GM12865 (cell line): ENCODE measurements at regions not wholly inside any gene's neighbourhood (a gene's known extent, or its start where the extent isn't known, plus 50 kb on each side); places are given as distances from the start of the nearest gene placed in this dataset.

Experiments used
- DNase-seq: peaks from one replicate; pipeline ENCODE4 v3.0.0; 2010; ENCODE audit warnings: low read depth
- H3K4me3 ChIP-seq: 2 replicates; pipeline ENCODE4 v1.5.1; 2011; ENCODE audit warnings: mild to moderate bottlenecking, low read depth, low read length, control low read depth
- CTCF ChIP-seq: IDR thresholded peaks from 2 replicates; pipeline ENCODE4 v1.5.1; 2011; ENCODE audit warnings: low read length, control low read depth, low read depth, inconsistent platforms; ENCODE audit not compliant: insufficient read depth; ENCODE audit errors: missing control alignments

- no peak for DNase-seq
- no peak overlapping the region for H3K4me3 ChIP-seq
- TF ChIP-seq CTCF: no peak
Measured at GRCh38 chr4:30943356-30943755, 223.2 kb downstream of the PCDH7 start.

- no peak overlapping the region for H3K4me3 ChIP-seq
- no peak for DNase-seq
- TF ChIP-seq CTCF: no peak
Measured at GRCh38 chr4:30945586-30945985, 225.4 kb downstream of the PCDH7 start.

DNA sequence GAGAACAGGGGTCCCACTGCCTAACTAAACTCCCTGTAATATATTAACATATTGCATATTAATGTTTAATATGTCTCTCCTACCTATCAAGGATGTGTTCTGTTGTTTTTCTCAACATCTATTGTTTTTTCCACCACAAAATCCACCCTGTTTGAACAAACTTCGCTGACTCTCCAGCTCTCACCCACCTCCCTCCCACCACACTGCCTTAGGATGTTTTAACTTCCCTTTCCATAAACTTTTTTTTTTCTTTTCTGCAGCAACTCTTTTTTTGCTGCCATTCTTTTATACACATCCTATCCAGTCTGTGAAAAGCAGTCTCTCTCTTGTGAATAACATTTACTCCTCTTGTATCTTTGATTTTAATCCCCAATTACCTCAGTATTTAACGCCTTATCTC is 226.1 kb downstream of the PCDH7 start:
- no peak for TF ChIP-seq CTCF
- no peak for DNase-seq
- no peak overlapping the region for H3K4me3 ChIP-seq

DNA sequence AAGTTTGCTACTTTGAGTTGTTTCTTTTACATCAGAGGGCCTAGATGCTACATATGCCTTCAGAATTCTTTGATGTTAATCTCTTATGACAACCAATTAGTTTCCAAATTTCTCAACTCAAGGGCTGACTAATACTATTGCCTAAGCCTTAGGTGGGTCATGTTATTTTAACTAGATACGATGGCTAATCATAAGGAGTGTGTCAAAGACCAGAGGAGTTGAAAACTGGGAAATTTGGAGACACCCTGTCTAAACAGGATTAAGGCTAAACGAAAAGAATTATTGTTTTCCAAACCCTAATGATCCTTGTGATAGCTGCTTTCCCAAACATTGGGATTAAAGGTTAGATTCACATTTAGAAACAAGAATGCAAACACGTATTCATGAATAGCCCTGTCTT is 228.5 kb downstream of the PCDH7 start:
- no peak overlapping the region for H3K4me3 ChIP-seq
- DNase-seq: no peak
- no peak for TF ChIP-seq CTCF

DNA sequence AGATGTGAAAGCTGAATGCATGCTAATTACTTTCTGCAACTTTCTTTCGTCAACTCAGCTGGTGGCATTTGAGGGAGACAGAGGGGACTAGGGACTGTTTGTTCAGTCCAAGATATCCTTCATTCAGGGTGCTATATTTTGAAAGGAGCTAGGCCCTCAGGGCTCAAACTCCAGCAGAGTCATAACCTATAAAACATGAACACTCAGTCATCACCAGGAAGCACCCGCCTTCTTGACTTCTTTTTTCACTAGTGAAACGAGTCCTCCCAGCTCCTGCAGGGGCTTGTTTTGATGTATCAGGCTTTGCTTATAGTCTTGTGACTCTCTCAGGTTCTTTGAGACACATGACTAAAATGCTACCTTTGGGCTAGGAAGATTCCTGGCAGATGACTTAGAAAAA is 230.6 kb downstream of the PCDH7 start:
- TF ChIP-seq CTCF: no peak
- H3K4me3 ChIP-seq: no peak overlapping the region
- DNase-seq: no peak

DNA sequence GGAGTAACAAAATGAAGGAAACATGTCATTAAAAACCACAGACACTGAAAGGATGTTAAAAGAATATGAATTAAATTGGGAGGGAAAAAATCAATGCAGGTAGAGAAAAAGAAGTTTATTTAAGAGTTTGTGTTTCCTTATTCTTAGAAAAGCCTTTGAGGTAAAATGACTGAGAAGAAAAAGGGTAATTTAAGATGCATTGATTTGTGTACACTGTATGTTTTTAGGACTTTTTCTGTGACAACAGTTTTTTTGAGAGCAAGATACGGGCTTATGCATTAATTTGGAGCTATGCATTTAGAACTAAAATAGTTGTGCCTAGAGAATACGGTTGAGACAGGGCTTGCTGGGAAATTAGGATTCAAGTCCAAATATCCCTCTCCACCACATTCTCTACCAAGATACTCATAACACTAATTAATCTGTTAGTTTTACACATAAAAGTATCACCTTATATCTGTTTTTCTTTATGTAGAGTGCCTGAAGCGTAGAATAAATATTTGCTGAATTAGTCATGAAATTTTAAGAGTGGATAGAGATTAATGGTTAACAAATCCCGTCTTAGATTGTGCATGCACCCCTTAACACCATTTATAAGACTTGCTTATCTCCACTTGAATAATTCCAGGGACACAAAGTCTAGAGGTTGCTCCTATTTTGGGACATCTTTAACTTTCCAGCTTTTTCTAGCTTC is 232.5 kb downstream of the PCDH7 start:
- no peak overlapping the region for H3K4me3 ChIP-seq
- no peak for DNase-seq
- TF ChIP-seq CTCF: no peak

GRCh38 chr4:30953799-30954198 is 233.6 kb downstream of the PCDH7 start:
- no peak overlapping the region for H3K4me3 ChIP-seq
- TF ChIP-seq CTCF: no peak
- DNase-seq: no peak
